Endothelial cell of umbilical vein (primary cell): ENCODE measurements at regions not wholly inside any gene's neighbourhood (a gene's known extent, or its start where the extent isn't known, plus 50 kb on each side); places are given as distances from the start of the nearest gene placed in this dataset.

Source experiments
- EZH2 ChIP-seq: IDR thresholded peaks from 2 replicates; pipeline ENCODE4 v1.6.1; 2012; ENCODE audit warnings: borderline replicate concordance, low read depth, mild to moderate bottlenecking, moderate library complexity, low read length, inconsistent platforms; ENCODE audit not compliant: severe bottlenecking
- FOS ChIP-seq: IDR thresholded peaks from 2 replicates; pipeline ENCODE4 v1.6.1; 2011; ENCODE audit warnings: mild to moderate bottlenecking, low read length, moderate library complexity, borderline replicate concordance; ENCODE audit not compliant: insufficient read depth
- GATA2 ChIP-seq: IDR thresholded peaks from 2 replicates; pipeline ENCODE4 v1.7.0; 2011; ENCODE audit warnings: low read depth, mild to moderate bottlenecking, moderate library complexity, mixed read lengths, low read length; ENCODE audit not compliant: insufficient read length, insufficient read depth
- JUN ChIP-seq: IDR thresholded peaks from 2 replicates; pipeline ENCODE4 v1.6.1; 2011; ENCODE audit warnings: borderline replicate concordance, low read depth; ENCODE audit not compliant: insufficient read length, insufficient read depth
- MYC ChIP-seq: IDR thresholded peaks from one replicate; pipeline ENCODE4 v1.6.1; 2011; ENCODE audit warnings: mild to moderate bottlenecking, low read depth, low read length
- POLR2A ChIP-seq: IDR thresholded peaks from 2 replicates; pipeline ENCODE4 v1.6.1; 2012; ENCODE audit warnings: low read depth, mild to moderate bottlenecking, control low read depth, low read length
- POLR2AphosphoS5 ChIP-seq: IDR thresholded peaks from 2 replicates; pipeline ENCODE4 v1.6.1; 2012; ENCODE audit warnings: low read depth, mild to moderate bottlenecking, control low read depth, low read length, moderate library complexity; ENCODE audit not compliant: insufficient read depth
- TF ChIP-seq, protein P1 (sequence below), 2 donors: IDR thresholded peaks; 1 replicate in 1 of 2; 2 replicates in 1 of 2; pipeline ENCODE4 v1.5.1; 2011; ENCODE audit warnings: low read length in 2 of 2, mild to moderate bottlenecking in 2 of 2, moderate library complexity in 2 of 2, control low read depth in 1 of 2, inconsistent platforms in 1 of 2, low read depth in 1 of 2; ENCODE audit not compliant: insufficient read depth in 1 of 2; ENCODE audit errors: extremely low read depth in 1 of 2
- TF ChIP-seq, protein P2 (sequence below): IDR thresholded peaks from 2 replicates; pipeline ENCODE4 v1.6.1; 2011; ENCODE audit not compliant: insufficient read depth, insufficient read length

DNA sequence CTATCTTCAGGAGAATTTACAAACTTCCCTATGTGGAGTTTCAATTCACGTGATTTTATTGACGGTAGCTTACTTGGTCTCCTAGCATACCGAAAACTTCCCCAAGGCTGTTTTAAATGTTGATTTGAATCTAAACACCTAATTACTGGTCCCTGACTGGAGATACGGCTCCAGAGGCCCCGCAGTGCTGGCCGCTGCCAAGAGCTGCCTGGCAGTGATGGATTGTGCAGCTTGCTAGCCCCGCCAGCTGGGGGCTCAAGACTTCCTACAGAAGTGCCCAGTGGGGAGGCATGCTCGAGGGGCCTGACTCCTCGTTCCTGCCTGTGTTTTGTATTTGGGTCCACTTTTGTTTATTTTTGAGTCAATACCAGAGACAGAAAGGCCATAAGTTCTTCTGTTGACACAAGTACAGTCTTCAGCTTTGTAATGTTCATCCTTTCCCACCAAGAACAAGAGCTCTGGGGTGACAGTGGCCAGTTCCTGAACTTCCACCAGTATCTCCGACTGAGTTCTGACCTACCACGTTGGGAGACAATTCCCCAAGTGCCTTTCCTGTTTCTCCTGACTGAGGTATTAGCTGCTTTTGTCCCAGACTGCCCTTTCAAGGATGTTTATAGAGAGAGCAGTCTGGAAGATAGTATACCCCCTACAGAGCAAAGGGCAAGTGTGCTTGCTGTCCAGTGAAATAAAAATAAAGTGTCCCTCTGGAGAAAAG lies 80.7 kb upstream of the CXCL12 start:
- TF ChIP-seq, protein P1, sequence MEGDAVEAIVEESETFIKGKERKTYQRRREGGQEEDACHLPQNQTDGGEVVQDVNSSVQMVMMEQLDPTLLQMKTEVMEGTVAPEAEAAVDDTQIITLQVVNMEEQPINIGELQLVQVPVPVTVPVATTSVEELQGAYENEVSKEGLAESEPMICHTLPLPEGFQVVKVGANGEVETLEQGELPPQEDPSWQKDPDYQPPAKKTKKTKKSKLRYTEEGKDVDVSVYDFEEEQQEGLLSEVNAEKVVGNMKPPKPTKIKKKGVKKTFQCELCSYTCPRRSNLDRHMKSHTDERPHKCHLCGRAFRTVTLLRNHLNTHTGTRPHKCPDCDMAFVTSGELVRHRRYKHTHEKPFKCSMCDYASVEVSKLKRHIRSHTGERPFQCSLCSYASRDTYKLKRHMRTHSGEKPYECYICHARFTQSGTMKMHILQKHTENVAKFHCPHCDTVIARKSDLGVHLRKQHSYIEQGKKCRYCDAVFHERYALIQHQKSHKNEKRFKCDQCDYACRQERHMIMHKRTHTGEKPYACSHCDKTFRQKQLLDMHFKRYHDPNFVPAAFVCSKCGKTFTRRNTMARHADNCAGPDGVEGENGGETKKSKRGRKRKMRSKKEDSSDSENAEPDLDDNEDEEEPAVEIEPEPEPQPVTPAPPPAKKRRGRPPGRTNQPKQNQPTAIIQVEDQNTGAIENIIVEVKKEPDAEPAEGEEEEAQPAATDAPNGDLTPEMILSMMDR (IDR thresholded peaks at IDR 0.05; ENCODE audit: extremely low read depth in 1 of 2, insufficient read depth in 1 of 2, low read depth in 1 of 2, low read length in 2 of 2): no peak
- TF ChIP-seq EZH2 (no peak), POLR2A (no peak), POLR2AphosphoS5 (no peak), MYC (no peak), JUN (no peak), FOS (no peak), GATA2 (no peak)
- TF ChIP-seq, protein P2, sequence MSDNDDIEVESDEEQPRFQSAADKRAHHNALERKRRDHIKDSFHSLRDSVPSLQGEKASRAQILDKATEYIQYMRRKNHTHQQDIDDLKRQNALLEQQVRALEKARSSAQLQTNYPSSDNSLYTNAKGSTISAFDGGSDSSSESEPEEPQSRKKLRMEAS: no peak
